Spleen (tissue), 7 donors: ENCODE measurements at regions not wholly inside any gene's neighbourhood (a gene's known extent, or its start where the extent isn't known, plus 50 kb on each side); places are given as distances from the start of the nearest gene placed in this dataset.

Experiments used
- POLR2A ChIP-seq, 3 donors: fragments of 450-650 bp; IDR thresholded peaks; one replicate each; pipeline ENCODE4 v1.5.1; 2017; ENCODE audit warnings: antibody characterized with exemption in 3 of 3, mild to moderate bottlenecking in 1 of 3
- TF ChIP-seq, protein P1 (sequence below), 11 experiments: fragments of 200-600 bp in 7 of 11; fragments of 450-650 bp in 4 of 11; sonication (generic) in 4 of 11; IDR thresholded peaks in 8 of 11; conservative IDR thresholded peaks in 3 of 11; 1 replicate in 7 of 11; 2 replicates in 4 of 11; pipeline versions ENCODE4 v1.4.0 to v1.8.0; 2016 to 2021; ENCODE audit warnings: antibody characterized with exemption in 11 of 11, inconsistent platforms in 4 of 11, mild to moderate bottlenecking in 1 of 11
- donor health status: DM: no; HTN: no; CAD: no; lungs with moderate emphysema.
- donor health status: DM: no; HTN: no; CAD: no.
- donor health status: DM: no; HTN: no; CAD: no.

DNA sequence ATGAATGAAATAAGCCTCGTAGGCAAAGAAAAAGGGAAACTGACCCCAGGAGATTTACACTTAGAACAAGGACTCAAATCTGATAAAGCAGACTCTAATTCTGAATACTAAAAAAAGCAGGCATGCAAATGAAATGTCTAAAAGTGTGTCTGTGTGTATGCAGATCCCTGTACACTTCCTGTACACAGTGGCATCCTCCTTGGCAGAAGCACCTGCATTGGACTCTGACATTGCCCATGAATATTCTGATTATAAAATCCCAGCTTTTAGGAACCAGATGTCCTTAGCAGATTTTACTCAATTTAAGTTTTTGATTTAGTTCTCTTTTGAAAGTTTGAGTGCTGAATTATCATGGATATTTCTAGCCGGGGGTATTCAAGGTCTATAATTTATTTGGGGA, 306.0 kb upstream of the CDH8 start:
- TF ChIP-seq, protein P1, sequence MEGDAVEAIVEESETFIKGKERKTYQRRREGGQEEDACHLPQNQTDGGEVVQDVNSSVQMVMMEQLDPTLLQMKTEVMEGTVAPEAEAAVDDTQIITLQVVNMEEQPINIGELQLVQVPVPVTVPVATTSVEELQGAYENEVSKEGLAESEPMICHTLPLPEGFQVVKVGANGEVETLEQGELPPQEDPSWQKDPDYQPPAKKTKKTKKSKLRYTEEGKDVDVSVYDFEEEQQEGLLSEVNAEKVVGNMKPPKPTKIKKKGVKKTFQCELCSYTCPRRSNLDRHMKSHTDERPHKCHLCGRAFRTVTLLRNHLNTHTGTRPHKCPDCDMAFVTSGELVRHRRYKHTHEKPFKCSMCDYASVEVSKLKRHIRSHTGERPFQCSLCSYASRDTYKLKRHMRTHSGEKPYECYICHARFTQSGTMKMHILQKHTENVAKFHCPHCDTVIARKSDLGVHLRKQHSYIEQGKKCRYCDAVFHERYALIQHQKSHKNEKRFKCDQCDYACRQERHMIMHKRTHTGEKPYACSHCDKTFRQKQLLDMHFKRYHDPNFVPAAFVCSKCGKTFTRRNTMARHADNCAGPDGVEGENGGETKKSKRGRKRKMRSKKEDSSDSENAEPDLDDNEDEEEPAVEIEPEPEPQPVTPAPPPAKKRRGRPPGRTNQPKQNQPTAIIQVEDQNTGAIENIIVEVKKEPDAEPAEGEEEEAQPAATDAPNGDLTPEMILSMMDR (IDR thresholded peaks at IDR 0.05 in 8 of 11, conservative IDR thresholded peaks at IDR 0.05 in 3 of 11): no peak
- TF ChIP-seq POLR2A (IDR thresholded peaks at IDR 0.05): no peak
